OCI-LY7 (cell line): ENCODE measurements at regions not wholly inside any gene's neighbourhood (a gene's known extent, or its start where the extent isn't known, plus 50 kb on each side); places are given as distances from the start of the nearest gene placed in this dataset.

ENCODE experiments used
- BruUV-seq: library from RNA; stranded (reverse); fragments of 400-500 nt; replicated peaks from 2 replicates; lab custom pipeline; 2021; lab: Mats Ljungman, UMichigan
- CTCF ChIA-PET: fragments of 300-600 bp; sonication (Branson Sonifier 250); formaldehyde crosslinking; loops from one replicate; lab custom pipeline; 2022; ENCODE audit warnings: antibody characterized with exemption; ENCODE audit not compliant: unreplicated experiment; lab: Charles Lee
- POLR2A ChIA-PET: fragments of 300-600 bp; sonication (Branson Sonifier 250); formaldehyde crosslinking; loops from one replicate; lab custom pipeline; 2022; ENCODE audit warnings: antibody characterized with exemption; lab: Charles Lee
- DNase-seq: peaks from one replicate; pipeline ENCODE4 v3.0.0-alpha.2; 2015; ENCODE audit warnings: low spot score
- H2AFZ ChIP-seq: fragments of 200-600 bp; sonication (generic), shearing (Covaris generic); 2 replicates; pipeline ENCODE4 v1.6.1; 2014; ENCODE audit warnings: mild to moderate bottlenecking, antibody characterized with exemption, low read length, moderate library complexity
- H3K27ac ChIP-seq: fragments of 200-600 bp; sonication (generic); 2 replicates; pipeline ENCODE4 v1.5.1; 2014; ENCODE audit warnings: mixed run types, low read depth, mild to moderate bottlenecking, moderate library complexity, low read length, inconsistent platforms; ENCODE audit not compliant: poor library complexity, severe bottlenecking
- H3K36me3 ChIP-seq: fragments of 200-600 bp; sonication (generic); 2 replicates; pipeline ENCODE4 v1.6.1; 2014; ENCODE audit warnings: mild to moderate bottlenecking, antibody characterized with exemption, low read length, moderate library complexity, mixed read lengths; ENCODE audit not compliant: insufficient read depth
- H3K4me1 ChIP-seq: fragments of 200-600 bp; sonication (generic); 2 replicates; pipeline ENCODE4 v1.5.1; 2014; ENCODE audit warnings: mild to moderate bottlenecking, low read length; ENCODE audit not compliant: insufficient read depth, poor library complexity, severe bottlenecking
- H3K4me2 ChIP-seq: fragments of 200-600 bp; sonication (generic); 2 replicates; pipeline ENCODE4 v1.6.1; 2014; ENCODE audit warnings: mild to moderate bottlenecking, low read length
- H3K4me3 ChIP-seq: fragments of 200-600 bp; sonication (generic); 2 replicates; pipeline ENCODE4 v1.5.1; 2014; ENCODE audit warnings: mild to moderate bottlenecking, low read depth, low read length; ENCODE audit not compliant: poor library complexity, severe bottlenecking
- H3K79me2 ChIP-seq: fragments of 200-600 bp; sonication (generic); 2 replicates; pipeline ENCODE4 v1.6.1; 2016; ENCODE audit warnings: low read depth, mild to moderate bottlenecking, low read length, moderate library complexity, mixed read lengths; ENCODE audit not compliant: insufficient read depth
- H3K9me2 ChIP-seq: fragments of 200-600 bp; sonication (generic); 2 replicates; pipeline ENCODE4 v1.6.1; 2016; ENCODE audit warnings: mild to moderate bottlenecking, low read length, mixed read lengths; ENCODE audit not compliant: insufficient read depth
- H3K9me3 ChIP-seq: fragments of 200-600 bp; sonication (generic); 2 replicates; pipeline ENCODE4 v1.6.1; 2014; ENCODE audit warnings: mild to moderate bottlenecking, mixed run types, low read length, mixed read lengths
- H4K20me1 ChIP-seq: fragments of 200-600 bp; sonication (generic); 2 replicates; pipeline ENCODE4 v1.6.1; 2014; ENCODE audit warnings: mild to moderate bottlenecking, antibody characterized with exemption, low read length, moderate library complexity, mixed read lengths; ENCODE audit not compliant: insufficient read depth
- CTCF ChIP-seq: fragments of 200-600 bp; sonication (generic); conservative IDR thresholded peaks from 2 replicates; pipeline ENCODE4 v1.5.1; 2014; ENCODE audit warnings: mild to moderate bottlenecking, antibody characterized with exemption, low read length, moderate library complexity, mixed read lengths
- EZH2phosphoT487 ChIP-seq: fragments of 200-600 bp; sonication (generic); IDR thresholded peaks from 2 replicates; pipeline ENCODE4 v1.6.1; 2018; ENCODE audit warnings: low read depth, borderline replicate concordance, mild to moderate bottlenecking, mixed run types, antibody characterized with exemption, low read length, moderate library complexity, mixed read lengths
- intact Hi-C: fragments of 100-400 bp; cut with micrococcal nuclease; formaldehyde crosslinking; loops from one replicate; pipeline ENCODE4 v1.10.0; 2022; ENCODE audit not compliant: unreplicated experiment

- no TSS peak for BruUV-seq
- CTCF ChIA-PET, result no interaction called here
Observed at GRCh38 chr4:187449702-187450101, 545.9 kb upstream of the ZFP42 start.

GRCh38 chr4:187451776-187452175 lies 543.8 kb upstream of the ZFP42 start:
- no peak overlapping the region for H3K4me2 ChIP-seq
- no peak for TF ChIP-seq CTCF
- no peak for TF ChIP-seq EZH2phosphoT487
- BruUV-seq, result no TSS peak
- DNase-seq, result no peak
- H3K27ac ChIP-seq, result no peak overlapping the region
- H3K9me2 ChIP-seq, result no peaks in the 10 kb centered on the region
- no peaks in the 10 kb centered on the region for H3K36me3 ChIP-seq
- POLR2A ChIA-PET, result no interaction called here
- H3K4me1 ChIP-seq, result no peaks in the 10 kb centered on the region
- no peak overlapping the region for H3K4me3 ChIP-seq
- intact Hi-C loops, result no loop called here
- no peaks in the 10 kb centered on the region for H3K79me2 ChIP-seq
- no peaks in the 10 kb centered on the region for H3K9me3 ChIP-seq
- CTCF ChIA-PET, result no interaction called here
- H2AFZ ChIP-seq, result no peak overlapping the region
- H4K20me1 ChIP-seq, result no peaks in the 10 kb centered on the region

More at GRCh38 chr4:187449702-187450101, 545.9 kb upstream of the ZFP42 start:
- Histone ChIP-seq H4K20me1 (no peaks in the 10 kb centered on the region), H3K4me3 (no peak overlapping the region), H3K9me2 (no peaks in the 10 kb centered on the region), H2AFZ (no peak overlapping the region), H3K27ac (no peak overlapping the region), H3K4me1 (no peaks in the 10 kb centered on the region), H3K36me3 (no peaks in the 10 kb centered on the region), H3K4me2 (no peak overlapping the region), H3K9me3 (no peaks in the 10 kb centered on the region), H3K79me2 (no peaks in the 10 kb centered on the region)
- intact Hi-C loops, result no loop called here
- DNase-seq, result no peak
- POLR2A ChIA-PET, result no interaction called here
- TF ChIP-seq CTCF (no peak), EZH2phosphoT487 (no peak)

GRCh38 chr4:187460016-187460415 lies 535.6 kb upstream of the ZFP42 start:
- intact Hi-C loops, result no loop called here

More at GRCh38 chr4:187460016-187460415, 535.6 kb upstream of the ZFP42 start:
- no peaks in the 10 kb centered on the region for H3K36me3 ChIP-seq
- H3K27ac ChIP-seq, result no peak overlapping the region
- H3K4me3 ChIP-seq, result no peak overlapping the region
- no peak overlapping the region for H2AFZ ChIP-seq
- no peaks in the 10 kb centered on the region for H3K4me1 ChIP-seq
- no peaks in the 10 kb centered on the region for H3K9me3 ChIP-seq
- BruUV-seq, result no TSS peak
- TF ChIP-seq CTCF, result no peak
- TF ChIP-seq EZH2phosphoT487, result no peak
- POLR2A ChIA-PET, result interaction anchor here (0.7 kb wide), 1 partner anchor 40 kb away, joined by 3 read pairs; no protein-coding TSS in a partner anchor
- no peaks in the 10 kb centered on the region for H3K9me2 ChIP-seq
- no peaks in the 10 kb centered on the region for H3K79me2 ChIP-seq
- no peaks in the 10 kb centered on the region for H4K20me1 ChIP-seq
- DNase-seq, result no peak
- CTCF ChIA-PET, result no interaction called here
- no peak overlapping the region for H3K4me2 ChIP-seq
